GM18858 (cell line): ENCODE measurements at regions not wholly inside any gene's neighbourhood (a gene's known extent, or its start where the extent isn't known, plus 50 kb on each side); places are given as distances from the start of the nearest gene placed in this dataset.
"Not testable (repeated sequence)": the region's sequence is repeated elsewhere in the genome, so short reads cannot be mapped to it uniquely, and the experiment has no call there.

Experiments
- ATAC-seq: cut with Tn5 transposase; IDR thresholded peaks from one replicate; pipeline ENCODE4 v1.9.1; 2021; ENCODE audit not compliant: unreplicated experiment

- ATAC-seq = not testable (repeated sequence)
These were observed 313.7 kb upstream of the AMOT start for GRCh38 chrX:113154315-113154714.

GRCh38 chrX:113136836-113137235 is 296.2 kb upstream of the AMOT start:
- ATAC-seq = no peak

GRCh38 chrX:113133316-113133715 is 292.7 kb upstream of the AMOT start:
- no peak for ATAC-seq

GRCh38 chrX:113124693-113125092 is 284.1 kb upstream of the AMOT start:
- no peak for ATAC-seq

- no peak for ATAC-seq
These were observed 234.9 kb upstream of the AMOT start for GRCh38 chrX:113075521-113075920.

GRCh38 chrX:113059714-113060113 is 219.1 kb upstream of the AMOT start:
- ATAC-seq = no peak

- ATAC-seq = no peak
These were observed 218.0 kb upstream of the AMOT start for GRCh38 chrX:113058634-113059033.

GRCh38 chrX:113048896-113049295 is 208.3 kb upstream of the AMOT start:
- ATAC-seq = no peak

GRCh38 chrX:113048480-113048879 is 207.8 kb upstream of the AMOT start:
- ATAC-seq = no peak

GRCh38 chrX:113033966-113034680 is 193.5 kb upstream of the AMOT start:
- no peak for ATAC-seq

GRCh38 chrX:113019958-113020357 is 179.3 kb upstream of the AMOT start:
- no peak for ATAC-seq

GRCh38 chrX:113009837-113010236 is 169.2 kb upstream of the AMOT start:
- ATAC-seq = no peak

GRCh38 chrX:113009029-113009428 is 168.4 kb upstream of the AMOT start:
- ATAC-seq = no peak

GRCh38 chrX:113001836-113002235 is 161.2 kb upstream of the AMOT start:
- no peak for ATAC-seq

- ATAC-seq = no peak
These were observed 157.4 kb upstream of the AMOT start for GRCh38 chrX:112997991-112998390.

GRCh38 chrX:112991801-112992200 is 151.2 kb upstream of the AMOT start:
- no peak for ATAC-seq

GRCh38 chrX:112979879-112980278 is 139.2 kb upstream of the AMOT start:
- ATAC-seq = no peak

GRCh38 chrX:112968351-112969133 is 127.9 kb upstream of the AMOT start:
- ATAC-seq = no peak

GRCh38 chrX:112967903-112968302 is 127.3 kb upstream of the AMOT start:
- ATAC-seq = no peak

- no peak for ATAC-seq
These were observed 126.7 kb upstream of the AMOT start for GRCh38 chrX:112967341-112967740.

GRCh38 chrX:112961981-112962380 is 121.3 kb upstream of the AMOT start:
- ATAC-seq = no peak

- ATAC-seq = no peak
These were observed 107.5 kb upstream of the AMOT start for GRCh38 chrX:112947981-112948615.
